ENCODE measurements at regions not wholly inside any gene's neighbourhood (a gene's known extent, or its start where the extent isn't known, plus 50 kb on each side); places are given as distances from the start of the nearest gene placed in this dataset.
"Not testable (repeated sequence)": the region's sequence is repeated elsewhere in the genome, so short reads cannot be mapped to it uniquely, and the experiment has no call there.

DNA sequence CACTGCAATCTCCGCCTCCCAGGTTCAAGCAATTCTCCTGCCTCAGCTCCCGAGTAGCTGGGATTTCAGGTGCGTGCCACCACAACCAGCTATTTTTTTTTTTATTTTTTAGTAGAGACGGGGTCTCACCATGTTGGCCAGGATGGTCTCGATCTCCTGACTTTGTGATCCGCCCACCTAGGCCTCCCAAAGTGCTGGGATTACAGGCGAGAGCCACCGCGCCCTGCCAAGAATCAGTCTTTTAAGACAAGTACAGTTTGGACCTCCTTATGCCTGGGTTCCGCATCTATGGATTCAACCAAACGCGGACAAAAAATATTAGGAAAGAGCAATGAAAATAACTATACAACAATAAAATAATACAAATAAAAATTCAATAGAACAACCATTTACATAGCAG, 285.9 kb upstream of the HS6ST1 start:
- not testable (repeated sequence) for DNase-seq

DNA sequence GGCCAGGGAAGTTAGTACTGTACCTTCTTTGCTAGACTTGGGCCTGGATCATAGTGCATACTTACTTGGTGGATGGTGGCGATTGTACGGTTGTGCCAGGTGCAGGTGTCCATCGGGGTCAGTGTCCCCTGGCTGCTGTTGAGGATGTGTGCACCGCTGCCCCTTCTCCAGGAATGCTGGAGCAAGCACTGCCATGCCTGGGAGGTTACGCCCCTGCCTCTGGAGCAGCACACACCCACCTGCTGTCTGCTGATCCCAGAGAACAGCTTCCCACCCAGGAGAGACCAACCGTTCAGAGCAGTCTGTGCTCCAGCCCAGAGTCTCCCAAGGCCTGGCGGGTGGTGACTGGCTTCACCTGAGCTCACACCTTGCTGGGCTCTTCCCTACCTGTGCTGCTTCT, 286.8 kb upstream of the HS6ST1 start:
- no peak for DNase-seq

GRCh38 chr2:128605931-128606330, 287.3 kb upstream of the HS6ST1 start:
- no peak for DNase-seq

- no peak for DNase-seq
These were observed 288.2 kb upstream of the HS6ST1 start for GRCh38 chr2:128606837-128607236.

DNA sequence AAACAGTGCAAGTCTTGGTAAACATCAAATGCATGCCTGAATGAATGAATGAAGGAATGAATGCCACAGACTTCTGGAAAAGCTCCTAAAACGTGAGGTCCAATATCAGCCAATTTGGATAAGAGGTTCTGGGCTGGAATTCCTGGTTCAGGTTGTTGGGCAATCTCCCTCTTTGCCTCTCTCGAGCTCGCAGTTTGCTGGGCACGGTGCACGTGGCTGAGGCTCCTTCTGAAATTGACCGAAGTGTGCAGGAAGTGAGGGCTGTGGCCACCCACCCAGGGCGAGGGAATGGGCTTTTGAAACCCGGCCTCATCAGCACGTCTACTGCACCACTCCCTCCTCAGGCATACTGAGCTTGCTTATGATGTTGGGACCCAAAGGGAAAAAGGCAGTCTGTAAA, 288.8 kb upstream of the HS6ST1 start:
- no peak for DNase-seq

DNA sequence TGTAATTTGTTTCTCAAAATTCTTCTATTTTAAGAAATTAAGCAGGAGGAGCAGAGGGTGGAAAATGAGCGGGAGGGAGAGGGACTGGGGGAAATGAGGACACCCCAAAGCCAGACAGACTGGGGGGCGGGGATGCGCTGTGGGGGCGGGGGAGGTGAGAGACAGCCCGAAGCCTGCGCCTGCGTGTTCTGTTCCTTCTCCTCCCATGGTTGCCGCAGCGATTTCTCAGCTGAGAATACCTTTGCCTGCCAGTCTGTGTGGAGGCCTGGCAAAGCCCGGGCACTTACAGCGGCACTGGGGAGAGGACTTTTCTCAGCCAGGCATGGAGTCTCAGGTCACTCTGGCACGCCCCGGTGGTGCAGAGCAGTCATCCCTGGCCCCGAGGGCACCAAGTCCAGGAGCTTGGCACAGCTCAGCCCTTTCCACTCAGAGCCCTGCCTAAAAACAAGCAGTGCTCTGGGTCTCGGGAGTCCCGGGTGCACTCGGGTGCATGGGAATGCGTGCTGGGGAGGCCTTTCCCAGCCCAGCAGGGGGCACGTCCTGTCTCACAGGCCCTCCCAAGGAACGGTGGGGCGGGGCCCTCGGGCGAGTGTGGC, 289.3 kb upstream of the HS6ST1 start:
- DNase-seq: no peak

DNA sequence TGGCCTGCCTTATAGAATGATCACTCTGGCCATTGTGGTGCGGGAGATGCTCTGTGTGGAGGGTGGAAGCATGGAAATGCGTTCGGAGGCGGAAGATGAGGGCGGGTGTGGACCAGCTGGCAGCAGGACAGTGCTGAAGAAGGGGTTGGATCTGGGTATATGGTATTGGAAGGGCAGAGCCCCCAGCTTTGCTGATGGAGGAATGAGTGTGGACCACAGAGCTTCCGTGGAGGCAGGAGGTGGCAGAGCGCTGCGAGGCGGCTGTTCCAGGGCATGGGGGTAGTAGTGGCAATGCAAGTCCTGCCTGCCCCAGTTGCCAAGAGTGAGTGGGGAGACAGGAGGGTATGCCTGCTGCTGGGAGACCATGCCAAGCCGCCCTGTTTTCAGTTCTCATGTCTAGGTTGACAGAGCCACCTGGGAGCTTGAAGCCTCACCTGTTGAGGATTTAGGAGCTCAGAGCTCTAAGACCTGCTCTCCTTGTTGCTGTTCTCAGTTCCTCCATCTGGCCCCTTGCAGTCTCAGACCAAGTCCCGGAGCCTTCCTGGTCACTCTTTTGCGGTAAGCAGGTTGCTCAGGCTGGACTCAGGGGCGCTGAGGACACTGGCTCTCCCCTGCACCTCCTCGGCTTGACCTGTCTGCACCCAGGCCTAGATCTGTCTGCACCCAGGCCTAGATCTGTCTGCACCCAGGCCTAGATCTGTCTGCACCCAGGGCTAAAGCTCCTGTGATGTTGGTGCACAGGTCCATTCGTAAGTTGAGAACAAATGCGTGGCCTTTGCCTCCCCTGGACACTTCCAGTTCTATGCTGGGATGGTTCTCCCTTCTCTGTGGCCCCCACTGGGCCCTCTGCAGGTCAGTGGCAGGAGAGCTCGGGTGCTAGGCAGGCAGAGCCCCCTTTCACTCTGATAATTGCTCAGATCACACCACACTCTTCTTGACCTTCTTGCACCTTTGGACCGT, 290.5 kb upstream of the HS6ST1 start:
- no peak for DNase-seq

DNA sequence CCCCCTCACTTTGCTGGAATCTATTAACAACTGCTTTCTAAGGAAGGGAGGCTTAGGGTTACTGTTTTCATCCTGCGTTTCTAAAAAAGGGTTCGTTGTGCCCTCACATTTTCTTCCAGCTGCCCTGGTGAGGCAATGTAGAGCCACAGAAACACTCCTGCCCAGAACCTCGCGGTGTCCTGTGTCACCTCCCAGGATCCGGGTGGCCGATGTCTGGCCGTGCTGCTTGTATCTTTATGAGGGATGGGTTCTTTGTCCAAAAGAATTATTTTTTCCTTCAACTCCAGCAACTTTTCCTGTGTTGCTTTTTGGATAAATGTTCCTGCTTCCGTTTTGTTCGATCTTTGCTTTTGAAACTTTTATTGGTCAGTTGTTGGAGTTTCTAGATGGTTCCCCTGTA, 291.8 kb upstream of the HS6ST1 start:
- DNase-seq: no peak

GRCh38 chr2:128611421-128612320, 293.0 kb upstream of the HS6ST1 start:
- no peak for DNase-seq

DNA sequence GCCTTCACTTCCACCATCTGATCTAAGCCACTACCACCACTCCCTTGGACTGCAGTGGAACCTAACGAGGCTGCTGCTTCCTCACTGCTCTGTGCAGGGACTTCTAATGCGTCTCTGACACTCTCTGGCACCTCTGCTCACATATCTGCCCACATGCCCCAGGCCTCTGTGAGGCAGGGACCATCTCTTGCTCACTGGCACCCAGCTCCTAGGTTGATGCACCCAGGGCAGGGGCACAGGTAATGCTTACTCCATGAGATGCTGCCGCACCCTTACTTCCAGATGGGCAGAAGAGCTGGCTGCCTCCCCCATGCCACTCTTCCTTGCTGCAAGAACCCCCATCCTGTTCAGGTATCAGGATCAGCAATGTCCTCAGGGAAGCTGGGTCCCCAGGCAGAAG, 294.0 kb upstream of the HS6ST1 start:
- no peak for DNase-seq

DNA sequence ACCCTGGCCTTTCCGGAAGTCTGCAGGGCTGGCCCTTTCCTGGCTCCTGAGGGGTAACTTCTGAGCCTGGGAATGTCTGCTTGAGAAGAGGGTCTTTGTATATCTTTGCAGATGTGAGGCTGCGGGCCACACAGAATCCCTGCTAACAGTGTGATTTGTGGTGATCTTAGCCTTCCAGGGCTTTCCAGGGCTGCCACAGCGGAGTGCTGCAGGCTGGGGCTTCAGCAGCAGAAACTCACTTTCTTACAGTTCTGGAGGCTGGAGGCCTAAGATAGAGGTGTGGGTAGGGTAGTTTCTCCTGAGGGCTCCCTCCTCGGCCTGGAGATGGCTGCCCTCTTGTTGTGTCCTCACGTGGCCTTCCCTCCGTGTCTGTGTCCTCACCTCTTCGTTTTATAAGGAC, 294.7 kb upstream of the HS6ST1 start:
- DNase-seq: no peak

- no peak for DNase-seq
These were observed 295.2 kb upstream of the HS6ST1 start for GRCh38 chr2:128613876-128614275.

DNA sequence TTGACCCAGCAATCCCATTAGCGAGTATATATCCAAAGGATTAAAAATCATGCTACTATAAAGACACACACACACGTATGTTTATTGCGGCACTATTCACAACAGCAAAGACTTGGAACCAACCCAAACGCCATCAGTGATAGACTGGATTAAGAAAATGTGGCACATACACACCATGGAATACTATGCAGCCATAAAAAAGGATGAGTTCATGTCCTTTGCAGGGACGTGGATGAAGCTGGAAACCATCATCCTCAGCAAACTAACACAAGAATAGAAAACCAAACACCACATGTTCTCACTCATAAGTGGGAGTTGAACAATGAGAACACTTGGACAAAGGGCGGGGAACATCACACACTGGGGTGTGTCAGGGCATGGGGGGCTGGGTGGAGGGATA, 296.2 kb upstream of the HS6ST1 start:
- DNase-seq: not testable (repeated sequence)

DNA sequence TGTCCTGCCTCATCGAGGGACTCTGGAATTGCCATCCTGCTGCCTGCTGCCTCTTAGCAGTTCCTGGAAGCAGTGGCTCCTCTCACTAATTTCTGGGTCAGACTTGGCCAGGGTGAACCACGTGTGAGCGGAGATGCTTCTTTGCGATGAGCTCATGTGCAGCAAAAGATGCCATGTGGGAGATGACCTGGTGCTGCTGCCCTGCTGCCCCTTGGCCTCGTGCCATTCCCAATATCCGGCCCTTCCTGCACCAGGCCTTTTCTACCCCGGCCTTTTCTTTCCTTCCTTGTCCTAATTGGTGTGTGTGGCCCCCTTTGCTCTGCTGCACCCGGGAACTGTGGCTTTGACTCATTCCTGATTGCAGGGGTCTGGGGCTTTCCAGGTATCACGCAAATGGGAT, 296.9 kb upstream of the HS6ST1 start:
- DNase-seq: no peak

DNA sequence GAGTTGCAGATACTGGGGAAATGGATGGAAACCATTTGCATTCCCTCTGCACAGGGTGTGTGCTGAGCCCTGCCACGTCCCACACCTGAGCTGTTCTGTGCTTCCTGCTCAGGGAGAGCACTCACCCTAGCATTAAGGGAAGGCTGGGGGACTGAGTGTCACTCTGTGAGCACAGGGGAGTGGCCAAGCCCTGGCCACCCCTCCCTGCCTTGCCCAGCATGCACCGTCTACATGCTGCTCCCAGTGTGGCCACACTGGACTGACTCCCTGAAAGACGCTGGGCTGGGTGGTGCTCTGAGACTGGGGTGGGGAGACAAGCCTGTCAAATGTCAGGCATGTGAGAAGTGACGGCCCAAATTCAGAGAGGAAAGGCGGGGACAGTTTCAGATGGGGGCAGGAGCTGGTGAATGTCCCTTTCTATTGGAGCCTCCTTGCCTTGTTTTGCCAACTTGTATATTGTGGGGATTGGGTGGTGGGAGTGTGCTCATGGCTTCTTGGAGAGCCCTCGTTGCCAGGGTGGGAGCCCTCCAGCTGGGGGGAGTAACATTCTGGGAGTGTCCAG, 298.4 kb upstream of the HS6ST1 start:
- no peak for DNase-seq

- DNase-seq: no peak
These were observed 299.0 kb upstream of the HS6ST1 start for GRCh38 chr2:128617661-128618060.

DNA sequence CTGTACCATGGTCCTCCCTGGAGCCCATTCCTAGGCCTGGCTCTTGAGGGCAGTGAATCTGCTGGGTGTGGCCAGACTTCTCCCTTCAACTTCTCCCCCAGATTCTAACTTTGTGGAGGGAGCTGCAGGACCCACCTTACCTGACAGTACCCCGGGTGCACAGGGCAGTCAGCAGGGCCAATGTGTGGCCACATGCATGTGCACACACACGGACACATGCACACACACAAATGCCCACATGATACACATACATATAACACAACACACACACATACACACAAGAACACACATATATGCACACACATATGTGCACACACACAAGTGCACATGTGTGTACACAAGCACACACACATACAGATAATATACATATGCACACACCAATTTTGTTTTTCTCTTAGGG, 300.0 kb upstream of the HS6ST1 start:
- no peak for DNase-seq

GRCh38 chr2:128619471-128620325, 301.0 kb upstream of the HS6ST1 start:
- DNase-seq: no peak

DNA sequence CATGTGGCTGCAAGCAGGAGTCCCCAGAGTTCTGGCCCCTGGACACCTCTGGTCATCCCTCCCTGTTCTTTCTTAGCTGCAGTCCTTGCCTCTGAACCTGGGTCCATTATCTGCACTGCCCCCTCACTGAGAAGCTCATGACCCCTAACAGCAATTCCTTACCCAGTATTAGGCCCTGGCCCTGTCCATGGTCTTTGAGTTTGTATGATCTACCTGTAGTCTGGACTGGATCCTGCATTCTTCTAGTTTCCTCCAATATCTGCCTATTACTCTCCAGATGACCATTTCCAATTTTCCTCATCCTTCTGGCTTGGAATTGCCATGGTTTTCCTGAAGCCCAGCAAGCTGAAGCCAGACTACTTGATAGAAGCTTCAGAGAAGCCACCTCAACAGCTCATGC, 302.4 kb upstream of the HS6ST1 start:
- DNase-seq: no peak

DNA sequence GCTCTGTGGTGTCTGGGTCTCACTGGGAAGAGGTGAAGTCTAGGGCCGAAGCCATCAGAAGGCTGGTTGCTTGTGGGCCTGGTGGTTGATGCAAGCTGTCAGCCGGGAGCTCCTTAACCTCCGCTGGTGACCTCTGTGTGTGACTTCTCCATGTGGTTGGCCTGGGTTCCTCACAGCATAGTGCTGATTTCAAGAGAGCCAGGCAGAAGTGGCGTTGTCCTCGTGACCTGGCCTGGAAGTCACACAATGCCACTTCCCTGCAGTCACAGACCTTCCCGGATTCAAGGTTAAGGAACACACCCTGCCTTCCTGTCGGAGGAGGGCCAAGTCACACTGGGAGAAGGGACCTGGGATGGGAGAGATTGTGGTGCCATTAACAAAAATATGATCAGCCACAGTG, 303.7 kb upstream of the HS6ST1 start:
- no peak for DNase-seq

- no peak for DNase-seq
These were observed 304.4 kb upstream of the HS6ST1 start for GRCh38 chr2:128622955-128623620.

All from NCI-H2171 treated with DMSO at 0.1 percent for 48 hours (cell line).